CD4-positive, alpha-beta T cell treated with Interleukin-6 for 4 hours (primary cell): ENCODE measurements at regions not wholly inside any gene's neighbourhood (a gene's known extent, or its start where the extent isn't known, plus 50 kb on each side); places are given as distances from the start of the nearest gene placed in this dataset.
A peak's percentile ranks its signal among the peaks of the same experiment; 100 is the strongest.
"Not testable (repeated sequence)": the region's sequence is repeated elsewhere in the genome, so short reads cannot be mapped to it uniquely, and the experiment has no call there.

Source experiments
- DNase-seq: peaks from one replicate; pipeline ENCODE4 v3.0.0-alpha.2; 2020; ENCODE audit warnings: mixed read lengths

DNA sequence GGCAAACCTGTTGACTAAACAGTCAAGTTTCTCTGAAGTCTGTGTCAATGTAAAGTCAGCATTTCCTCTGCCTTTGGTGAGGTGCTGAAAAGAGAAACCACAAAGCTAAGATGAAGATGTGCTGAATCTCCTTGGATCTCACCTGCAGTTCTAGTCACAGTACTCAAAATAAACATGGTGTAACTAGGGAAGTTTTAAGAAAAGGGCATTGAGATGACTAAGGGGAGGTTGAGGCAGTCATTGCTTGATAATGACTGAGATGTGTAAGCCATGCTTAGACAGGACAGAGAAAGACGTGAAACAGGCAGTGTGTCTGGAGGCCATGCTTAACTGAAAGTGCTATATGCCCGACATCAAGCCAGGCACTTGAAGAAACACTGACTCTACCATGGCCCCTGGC, 1010.0 kb upstream of the CELF4 start:
- DNase-seq = peak; percentile 3

DNA sequence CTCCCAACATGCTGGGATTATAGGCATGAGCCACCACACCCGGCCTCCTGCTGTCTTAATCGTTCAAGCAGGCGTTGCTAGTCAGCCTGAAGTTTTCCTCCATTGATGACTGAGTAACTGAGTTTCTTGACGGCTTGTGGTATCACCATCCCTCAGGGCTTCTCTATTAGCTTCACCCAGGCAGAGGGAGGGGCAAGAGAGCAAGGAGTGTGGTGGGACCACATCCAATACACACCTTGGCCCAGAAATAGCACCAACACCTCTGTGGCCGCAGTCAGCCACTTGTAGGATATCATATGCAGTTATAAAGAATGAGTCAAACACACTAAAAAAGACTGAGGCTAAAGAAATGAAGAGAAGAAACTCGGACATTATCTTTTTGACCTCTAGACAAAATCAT, 1009.4 kb upstream of the CELF4 start:
- peak; percentile 4 for DNase-seq

DNA sequence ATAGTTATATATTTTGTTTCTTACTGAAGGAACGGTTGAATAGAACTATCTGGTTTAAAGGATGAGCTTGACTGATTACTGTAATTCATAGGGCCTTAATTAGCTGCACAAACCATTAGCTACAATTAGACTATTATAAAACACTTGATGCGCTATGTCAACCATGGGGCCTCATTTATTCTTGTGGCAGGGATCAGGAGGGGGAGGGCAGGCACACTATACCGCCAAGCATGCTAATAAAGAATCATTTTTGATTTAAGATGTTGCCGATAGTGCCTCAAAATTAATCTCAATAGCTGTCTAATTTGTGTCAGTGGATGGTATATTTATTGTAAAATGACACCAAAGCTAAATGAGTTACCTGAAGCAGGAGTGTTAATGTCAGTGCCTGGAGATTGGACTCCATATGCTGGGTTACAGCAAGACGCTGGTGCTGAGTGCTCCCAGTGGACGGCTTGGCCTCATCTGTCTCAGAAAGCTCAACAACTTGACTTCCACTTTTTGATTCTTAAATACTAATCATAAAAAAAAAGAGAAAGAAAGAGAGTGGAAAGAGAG, 1007.0 kb upstream of the CELF4 start:
- DNase-seq = no peak

DNA sequence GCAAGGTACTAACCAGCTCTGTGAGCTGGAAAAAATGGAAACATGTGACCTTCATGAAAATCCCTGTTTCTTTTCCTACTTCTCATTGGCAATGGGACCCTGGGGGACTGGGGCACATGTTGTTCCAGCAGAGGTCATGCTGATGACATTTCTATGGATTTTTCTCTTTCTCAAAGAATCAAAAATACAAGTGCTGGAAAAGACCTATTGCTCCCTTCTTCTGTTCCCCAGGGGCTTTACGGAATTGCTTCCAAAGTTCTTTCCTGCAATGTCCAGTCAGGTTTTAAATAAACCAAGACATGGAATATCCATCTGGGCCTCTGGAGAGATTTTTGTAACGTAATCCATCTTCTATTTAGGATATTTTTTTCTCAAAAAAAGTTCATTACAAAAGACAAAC, 1006.1 kb upstream of the CELF4 start:
- no peak for DNase-seq

DNA sequence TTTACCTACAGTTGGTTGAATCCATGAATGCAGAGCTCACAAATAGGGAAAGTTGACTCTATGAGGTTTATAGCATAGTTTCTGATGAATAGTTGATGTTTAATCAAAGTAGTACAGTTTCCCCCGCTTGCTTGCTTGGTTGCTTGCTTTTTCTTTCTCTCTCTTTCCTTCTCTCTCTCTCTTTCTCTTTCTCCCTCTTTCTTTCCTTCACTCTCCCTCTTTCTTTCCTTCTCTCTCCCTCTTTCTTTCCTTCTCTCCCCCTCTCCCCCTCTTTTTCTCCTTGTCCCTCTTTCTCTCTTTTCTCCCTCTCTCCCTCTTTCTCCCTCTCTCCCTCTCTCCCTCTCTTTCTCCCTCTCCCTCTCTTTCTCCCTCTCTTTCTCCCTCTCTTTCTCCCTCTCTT, 999.9 kb upstream of the CELF4 start:
- no peak for DNase-seq

DNA sequence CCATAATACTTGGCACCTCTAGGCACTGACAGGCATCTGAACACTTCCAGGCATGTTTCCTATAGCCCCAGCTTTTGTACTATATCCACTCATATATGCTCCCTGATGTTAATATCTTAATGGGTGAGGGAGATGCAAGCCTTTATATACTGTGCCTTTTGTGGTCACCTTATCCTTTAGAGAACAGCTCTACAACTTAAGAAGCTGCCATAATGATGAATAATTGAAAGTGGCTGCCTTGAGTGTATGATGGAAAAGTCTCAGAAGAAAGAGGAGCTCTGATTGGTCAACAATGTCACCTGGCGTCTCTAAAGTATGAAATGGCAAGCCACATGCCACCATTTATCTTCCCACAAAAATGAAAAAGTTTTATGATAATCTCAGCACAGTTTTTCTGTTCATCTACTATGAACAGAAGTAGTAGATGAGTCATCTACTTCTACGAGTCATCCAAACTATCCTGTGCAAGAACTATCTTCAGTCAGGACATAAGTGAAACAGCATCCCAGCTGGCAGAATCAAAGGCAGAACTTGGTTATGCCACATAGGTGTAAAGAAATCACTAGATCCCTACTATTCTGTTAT, 997.9 kb upstream of the CELF4 start:
- DNase-seq = no peak

DNA sequence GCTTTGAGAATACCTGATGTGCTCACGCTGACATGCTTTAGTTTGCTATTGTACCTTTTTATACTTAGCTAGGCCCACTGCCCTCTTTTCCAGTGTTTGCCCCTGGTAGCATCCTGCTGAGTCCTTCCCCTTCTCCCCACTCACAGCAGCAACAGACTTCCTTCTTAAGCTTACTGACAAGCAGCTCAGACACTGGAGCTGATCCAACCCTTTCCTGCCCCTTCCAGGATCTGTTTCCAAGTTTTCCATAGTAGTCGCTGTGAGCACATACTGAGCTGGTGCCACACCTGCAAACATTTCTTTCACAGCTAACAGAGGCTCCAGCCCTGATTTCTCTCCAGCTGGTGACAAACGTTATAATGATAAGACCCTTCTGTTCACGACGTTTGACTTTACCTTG, 991.4 kb upstream of the CELF4 start:
- DNase-seq = no peak

DNA sequence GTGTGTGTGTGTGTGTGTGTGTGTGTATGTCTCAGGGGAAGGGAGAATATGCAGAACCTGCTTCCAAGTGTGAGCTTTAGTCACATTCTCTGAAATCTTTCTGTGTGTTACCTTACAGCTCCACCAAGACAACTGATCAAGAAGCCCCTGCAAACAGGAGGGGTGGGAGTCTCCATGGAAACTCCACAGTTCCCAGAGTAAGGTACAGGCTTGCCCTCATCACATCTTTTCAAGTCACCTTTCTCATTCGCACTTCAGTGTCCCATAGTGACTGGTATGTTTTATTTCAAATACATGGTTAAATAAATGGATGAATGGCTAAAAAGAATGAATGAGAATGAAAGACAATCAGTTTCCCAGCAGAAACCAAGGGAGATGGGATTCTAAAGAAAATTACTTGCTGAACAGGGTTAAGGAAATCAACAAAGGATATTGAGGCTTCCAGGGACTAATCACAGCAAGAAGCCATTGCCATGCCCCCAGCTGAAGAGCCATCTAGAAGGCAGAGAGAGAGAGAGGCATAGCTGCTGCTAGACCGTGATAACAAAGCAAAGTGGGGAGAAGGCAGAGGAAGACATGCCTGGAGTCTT, 987.2 kb upstream of the CELF4 start:
- DNase-seq = no peak

DNA sequence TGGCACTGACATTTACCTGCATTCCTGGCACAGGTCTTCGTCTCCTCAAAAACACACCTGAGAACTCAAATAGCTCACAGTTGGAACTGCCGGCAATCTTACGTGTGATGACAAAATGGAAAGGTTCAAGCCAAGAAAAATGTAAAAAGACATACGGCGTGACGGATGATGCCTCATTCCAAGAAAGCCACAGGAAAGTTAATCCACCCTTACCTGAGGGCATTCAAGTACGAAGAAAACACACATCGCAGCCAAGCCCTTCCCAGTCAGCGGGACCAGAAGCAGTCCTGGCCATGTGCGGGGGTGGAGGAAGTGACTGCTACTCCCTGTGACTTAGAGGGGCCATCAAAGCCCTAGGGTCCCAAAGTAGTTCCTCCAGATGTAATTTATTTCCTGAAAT, 986.3 kb upstream of the CELF4 start:
- no peak for DNase-seq

DNA sequence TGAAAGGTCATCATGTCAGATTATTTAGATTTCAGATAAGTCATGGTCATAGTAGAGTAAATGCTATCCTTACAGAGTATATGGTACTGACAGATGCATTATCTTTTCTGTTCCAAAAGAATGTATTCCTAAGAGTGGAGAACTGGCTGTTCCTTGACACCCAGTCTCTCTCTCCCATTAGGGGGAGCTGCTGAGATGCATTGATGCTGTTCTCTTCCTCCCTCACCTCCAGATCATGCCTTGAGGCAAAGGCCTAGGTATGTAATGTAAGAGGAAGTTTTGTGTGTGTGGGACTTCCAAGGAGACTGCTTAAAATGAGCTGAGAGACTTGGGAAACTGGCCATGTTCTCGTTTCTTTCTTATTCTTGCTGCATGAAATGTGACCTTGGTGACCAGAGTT, 979.5 kb upstream of the CELF4 start:
- peak; percentile 38 for DNase-seq

DNA sequence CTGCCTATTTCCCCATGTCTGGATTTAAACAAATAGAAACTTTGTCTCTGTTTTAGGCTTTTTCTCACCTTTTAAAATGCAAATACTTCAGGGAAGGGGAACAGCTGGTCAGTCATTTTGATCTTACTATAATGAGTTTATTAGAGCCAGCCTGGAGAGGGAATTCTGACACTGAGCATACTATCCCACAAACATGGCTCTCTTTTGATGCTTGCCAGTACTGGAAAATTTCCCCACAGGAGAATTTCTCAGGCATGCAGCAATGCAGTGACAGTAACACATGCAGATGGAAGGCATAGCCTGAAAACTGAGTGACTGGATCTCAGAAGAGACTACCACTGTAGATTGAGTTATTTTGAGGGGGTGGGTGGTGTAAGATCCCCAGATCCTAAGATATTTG, 974.3 kb upstream of the CELF4 start:
- DNase-seq = no peak

DNA sequence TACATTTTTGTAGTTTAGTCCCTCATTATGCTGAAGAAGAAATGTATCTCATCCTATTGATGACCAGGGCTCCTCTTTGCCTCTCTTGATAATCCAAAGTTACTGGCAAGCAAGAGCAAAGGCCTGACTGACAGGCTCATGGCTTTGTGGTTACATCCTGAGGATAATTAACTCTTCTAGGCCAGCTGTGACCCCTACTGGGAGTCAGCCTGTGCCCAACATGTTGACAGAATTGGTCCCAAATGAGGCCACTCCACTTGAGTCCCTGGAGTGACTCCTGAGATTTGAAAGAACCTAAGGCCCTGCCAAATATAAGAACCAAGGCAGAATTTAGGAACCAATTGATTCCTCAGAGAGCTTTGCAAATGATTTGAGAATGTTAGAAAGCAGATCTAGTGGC, 973.8 kb upstream of the CELF4 start:
- no peak for DNase-seq

DNA sequence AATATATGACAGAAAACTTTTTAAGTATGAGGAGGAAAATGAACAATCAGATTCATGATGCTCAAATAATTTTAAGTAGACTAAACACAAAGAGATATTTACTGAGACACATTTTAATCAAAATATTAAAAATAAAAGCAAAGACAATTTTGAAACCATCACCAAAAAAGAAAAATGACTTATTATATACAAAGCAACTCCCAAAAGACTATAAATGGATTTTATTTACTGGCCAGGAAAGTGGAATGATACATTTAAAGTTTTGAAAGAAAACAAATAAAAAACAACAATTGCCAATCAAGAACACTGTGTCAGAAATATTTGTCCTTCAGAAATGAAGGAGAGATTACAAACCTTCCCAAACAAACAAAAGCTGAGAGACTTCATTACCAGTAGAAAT, 968.5 kb upstream of the CELF4 start:
- DNase-seq = no peak

DNA sequence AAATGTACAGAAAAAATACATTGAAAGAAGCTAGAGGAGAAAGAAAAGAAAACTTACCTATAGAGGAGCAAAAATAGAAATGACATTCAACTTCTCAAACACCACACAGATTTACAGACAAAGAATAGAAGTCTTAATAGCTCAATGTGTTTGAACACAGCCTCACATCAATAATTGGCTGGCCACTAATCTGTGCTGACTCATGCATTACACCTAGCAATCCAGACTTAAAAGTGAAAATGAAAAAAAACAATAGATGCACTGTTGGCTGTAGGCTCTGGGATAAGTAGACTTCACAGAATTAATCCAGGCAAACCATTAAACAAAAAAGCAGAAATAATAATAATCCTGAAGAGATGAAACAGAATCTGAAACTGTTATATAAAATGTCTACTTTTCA, 961.3 kb upstream of the CELF4 start:
- DNase-seq = no peak

DNA sequence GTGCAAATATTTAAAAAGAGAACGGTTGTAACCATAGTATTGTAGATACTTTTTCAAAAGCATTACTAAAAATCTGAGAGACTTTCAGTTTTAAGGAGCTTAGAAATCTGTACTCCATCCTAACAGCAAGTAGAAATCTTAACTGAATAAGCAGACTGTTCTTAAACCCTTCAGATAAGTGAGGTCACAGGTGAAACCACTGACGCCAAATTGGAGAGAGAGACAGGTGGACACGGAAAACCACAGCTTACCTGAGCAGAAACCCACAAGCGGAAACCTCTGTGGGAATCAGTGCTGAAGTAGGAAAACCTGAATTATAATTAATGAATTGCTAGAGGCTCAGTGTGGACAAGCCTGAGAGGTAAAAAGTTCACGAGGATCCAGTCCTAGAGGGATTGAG, 959.4 kb upstream of the CELF4 start:
- no peak for DNase-seq

DNA sequence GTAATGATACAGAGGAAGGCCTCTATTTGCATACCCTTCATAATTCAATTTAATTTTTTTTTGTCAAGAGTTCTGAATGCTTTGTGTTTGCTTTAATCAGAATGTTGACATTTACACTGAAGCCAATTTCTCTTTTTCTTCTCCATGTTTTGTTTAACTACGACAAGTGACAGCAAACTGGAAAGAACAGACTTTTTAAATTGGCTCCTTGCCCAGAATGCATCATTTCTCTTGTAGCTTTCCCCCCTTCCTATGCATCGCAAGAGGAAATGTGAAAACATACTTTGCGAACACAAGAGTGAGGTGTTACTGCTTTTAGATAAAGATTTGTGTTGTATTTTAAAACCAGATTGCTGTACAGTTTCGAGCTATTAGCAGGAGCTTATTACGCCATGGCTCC, 955.2 kb upstream of the CELF4 start:
- no peak for DNase-seq

DNA sequence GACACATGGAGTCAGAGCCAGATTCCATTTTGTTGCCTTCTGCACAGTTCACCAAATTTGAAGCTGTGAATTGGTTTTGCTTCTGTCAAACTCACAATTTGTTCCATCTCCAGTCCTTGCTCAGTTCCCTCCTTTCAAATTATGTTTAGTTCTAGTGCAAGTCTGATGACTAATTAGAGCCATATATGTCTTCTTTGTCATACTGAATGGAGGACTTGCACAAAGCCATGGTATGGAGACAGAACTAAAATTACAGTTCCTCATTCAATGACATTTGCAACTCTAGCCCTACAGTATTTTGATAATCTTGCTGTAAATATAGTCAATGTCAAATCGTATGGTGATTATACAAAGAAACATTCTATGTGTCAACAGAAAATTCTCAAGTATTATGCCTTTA, 936.9 kb upstream of the CELF4 start:
- DNase-seq = no peak

DNA sequence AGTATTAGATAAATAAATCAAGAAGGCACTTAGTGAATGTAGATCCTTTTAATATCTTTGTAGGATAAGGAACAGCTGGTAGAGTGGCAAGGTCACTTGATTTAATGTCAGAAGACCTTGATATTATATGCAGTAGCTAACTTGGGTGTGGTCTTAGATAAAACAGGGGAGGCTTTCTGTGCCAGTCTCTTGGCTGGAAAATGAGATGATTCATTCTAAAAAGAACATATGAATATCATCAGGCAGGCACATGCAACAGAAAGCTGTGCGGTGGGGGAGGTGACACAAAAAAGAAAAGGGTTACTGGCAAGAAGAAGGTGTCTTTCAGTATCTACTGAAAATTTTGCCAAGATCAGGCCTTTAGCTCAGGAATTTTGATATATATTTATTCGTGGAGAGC, 931.7 kb upstream of the CELF4 start:
- DNase-seq = no peak

DNA sequence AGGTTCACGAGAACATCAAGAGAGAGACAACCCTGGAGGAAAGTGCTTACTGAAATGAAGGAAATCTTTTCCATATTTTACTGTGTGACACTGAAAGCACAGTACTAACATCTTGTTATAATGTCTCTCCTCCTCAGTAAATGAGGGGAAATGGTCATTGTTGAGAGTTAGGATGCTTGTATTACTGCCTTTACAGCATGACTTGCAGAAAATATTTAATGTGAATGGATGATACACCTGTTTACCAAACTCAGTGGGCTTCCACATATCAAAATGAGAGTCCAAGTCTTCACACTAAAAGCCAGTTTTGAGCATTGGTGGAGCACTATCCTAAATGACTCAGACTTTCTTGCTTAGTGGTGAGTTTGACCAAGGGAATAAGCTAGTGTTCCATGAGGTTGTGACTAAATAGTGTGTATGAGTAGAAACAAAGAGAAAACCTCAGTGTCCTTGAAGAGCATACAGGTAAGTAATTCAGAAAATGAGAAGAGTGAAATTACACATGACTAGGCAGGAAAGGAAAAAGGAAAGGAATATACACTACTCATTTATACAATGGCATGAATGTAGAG, 930.7 kb upstream of the CELF4 start:
- DNase-seq = no peak

DNA sequence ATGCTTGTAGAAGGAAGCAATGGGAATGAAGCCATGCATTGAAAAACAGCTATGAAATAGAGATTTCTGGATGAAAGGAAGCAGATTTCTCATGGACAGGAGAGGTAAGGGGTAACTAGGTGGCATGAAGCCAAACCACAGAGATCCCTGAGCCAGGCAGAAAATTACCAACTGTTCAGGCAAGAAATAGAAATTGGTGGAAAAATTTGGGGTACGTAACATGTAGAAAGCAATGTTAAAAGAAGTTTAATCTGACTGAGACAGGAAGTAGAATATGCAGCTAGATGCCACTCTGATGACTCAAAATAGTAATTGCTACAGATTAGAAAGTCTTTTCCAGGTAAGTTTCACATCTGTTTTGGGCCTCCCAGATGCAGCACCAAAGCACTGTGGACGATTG, 928.5 kb upstream of the CELF4 start:
- no peak for DNase-seq

DNA sequence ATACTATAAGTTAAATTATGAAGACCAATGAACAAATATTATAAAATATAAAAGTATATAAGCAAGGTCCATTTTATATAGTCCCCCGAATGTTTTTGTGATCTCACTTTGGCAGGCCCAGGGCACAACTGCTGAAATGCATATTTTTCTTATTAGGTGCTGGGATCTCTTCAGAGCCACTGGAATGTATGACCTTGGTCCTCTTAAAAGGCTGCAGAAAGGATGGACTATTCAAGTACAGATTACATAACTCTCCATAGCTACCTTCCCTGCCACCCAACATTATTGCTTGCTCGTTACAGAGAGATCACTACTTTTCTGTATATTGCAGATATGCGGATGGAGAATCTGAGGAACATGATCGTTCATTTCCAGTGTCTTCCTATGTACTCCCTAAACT, 925.6 kb upstream of the CELF4 start:
- no peak for DNase-seq

DNA sequence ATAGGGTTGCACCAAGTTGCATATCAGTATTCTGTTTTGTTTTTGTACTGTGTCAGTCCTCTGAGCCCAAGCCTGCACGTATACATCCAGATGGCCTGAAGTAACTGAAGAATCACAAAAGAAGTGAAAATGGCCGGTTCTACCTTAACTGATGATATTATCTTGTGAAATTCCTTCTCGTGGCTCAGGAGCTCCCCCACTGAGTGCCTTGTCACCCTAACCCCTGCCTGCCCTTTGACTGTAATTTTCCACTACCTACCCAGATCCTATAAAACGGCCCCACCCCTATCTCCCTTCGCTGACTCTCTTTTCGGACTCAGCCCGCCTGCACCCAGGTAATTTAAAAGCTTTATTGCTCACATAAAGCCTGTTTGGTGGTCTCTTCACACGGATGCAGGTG, 924.1 kb upstream of the CELF4 start:
- not testable (repeated sequence) for DNase-seq

DNA sequence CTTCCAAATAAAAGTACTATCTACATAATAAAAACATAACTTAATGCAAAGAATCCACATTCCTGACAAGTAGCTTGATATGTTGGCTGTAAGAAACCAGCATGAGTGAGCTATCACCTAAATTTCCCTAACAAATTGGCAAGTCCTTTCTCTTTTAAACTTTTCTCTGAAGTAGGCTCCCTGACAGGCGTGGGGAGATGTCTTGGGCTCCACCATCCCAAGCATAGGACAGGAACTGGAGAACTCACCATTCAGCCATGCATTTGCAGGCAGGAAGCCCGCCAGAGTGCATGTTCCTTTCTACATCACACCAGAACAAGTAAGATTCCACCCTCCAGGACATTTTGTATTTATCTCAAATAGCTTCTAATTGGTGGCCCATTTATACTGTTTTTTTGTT, 921.9 kb upstream of the CELF4 start:
- no peak for DNase-seq

DNA sequence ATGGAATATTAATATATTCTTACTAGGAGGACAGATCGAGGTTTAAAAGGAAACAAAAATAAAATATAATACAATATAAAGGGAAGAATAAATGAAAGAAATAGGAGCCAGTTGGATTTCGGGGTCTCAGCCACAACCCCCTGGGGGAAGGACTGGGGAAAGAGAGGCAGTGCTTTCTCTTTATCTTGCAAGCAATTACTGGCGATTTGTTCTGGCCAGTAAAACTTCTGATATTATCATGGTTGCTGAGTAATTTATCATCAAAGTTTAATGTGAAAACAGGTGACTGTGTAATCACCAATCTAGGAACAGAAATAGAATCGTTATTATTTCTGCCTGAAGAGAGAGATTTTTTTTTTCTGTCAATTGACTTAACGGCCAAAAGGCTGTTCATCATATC, 917.7 kb upstream of the CELF4 start:
- DNase-seq = no peak

DNA sequence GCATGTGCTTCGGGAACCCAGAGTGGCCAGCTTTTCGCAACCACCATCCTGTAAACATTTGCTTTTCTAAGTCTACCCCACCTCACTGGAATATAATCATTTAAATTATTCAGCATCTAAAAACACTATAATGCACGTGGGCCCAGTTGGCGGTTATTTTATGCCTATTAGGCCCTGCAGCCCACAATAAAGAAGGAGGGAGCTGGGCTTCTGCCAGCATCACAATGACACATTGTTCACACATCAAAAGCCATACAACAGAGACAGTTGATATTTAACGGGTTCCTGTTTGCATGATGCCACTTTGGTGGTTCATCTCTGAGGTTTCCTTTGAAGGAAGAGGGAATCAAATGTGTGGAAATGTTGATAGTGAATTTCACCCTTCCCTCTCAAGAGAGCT, 916.0 kb upstream of the CELF4 start:
- no peak for DNase-seq
